C4-2B (cell line): ENCODE measurements at regions not wholly inside any gene's neighbourhood (a gene's known extent, or its start where the extent isn't known, plus 50 kb on each side); places are given as distances from the start of the nearest gene placed in this dataset.

Experiments
- CTCF ChIP-seq: fragments of 450-650 bp; conservative IDR thresholded peaks from 2 replicates; pipeline ENCODE4 v1.5.1; 2017; ENCODE audit warnings: mild to moderate bottlenecking
- ZFX ChIP-seq: fragments of 450-650 bp; IDR thresholded peaks from 2 replicates; pipeline ENCODE4 v1.6.1; 2017

DNA sequence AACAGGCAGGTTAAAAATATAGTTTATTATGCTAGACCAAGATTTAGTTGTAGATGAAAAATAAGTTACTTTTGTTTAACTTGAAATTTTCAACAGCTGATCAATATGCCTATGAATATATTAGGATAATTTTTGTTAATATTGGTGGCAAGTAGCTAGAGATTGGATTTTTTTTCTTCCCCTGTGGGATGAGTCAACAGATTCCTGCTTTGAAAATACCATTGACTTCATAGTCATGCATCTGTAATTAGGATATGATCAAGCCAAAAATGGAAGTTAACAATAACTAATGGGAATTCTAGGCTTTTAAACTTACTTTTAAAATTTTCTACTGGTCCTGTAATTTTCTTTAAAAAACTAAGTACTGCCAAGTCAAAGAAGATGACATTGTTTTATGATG lies 211.7 kb downstream of the ZIC1 start:
- TF ChIP-seq CTCF (no peak), ZFX (no peak)
